ENCODE measurements at regions not wholly inside any gene's neighbourhood (a gene's known extent, or its start where the extent isn't known, plus 50 kb on each side); places are given as distances from the start of the nearest gene placed in this dataset.

DNA sequence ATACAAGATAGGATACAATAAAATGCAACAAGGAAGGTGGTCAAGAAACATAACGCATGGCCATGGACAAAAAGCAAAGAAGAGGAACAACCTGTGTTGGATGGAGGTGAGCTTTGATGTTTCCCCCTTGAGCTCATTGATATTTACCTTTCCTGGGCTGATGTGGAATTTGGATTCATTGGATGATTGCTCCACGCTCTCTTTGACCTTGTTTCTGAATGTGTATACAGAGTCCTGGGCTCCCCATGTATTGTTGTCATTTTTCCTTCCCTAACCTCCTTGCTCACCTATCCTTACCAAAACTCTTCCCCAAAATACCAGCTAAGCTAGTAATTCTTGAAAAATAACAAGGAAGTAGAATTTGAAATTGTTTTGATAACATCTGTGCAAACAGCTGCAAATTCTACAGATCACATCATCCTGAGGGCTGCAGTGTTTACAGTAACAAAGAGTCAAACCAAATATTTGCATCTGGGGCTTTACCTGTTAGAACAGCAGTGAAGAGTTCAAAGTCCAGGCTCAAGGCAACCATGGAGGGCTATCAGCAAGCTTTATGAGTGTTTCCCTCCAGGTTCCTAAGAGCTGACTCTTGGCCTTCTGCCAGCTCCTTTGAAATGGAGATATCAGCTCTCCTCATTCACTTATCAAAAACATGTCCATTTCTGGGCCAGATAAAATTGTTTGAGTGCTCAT lies 214.3 kb upstream of the MARCKS start:
- TF ChIP-seq JUND (IDR thresholded peaks at IDR 0.05; ENCODE audit: low read depth) = peak; percentile 85
- in situ Hi-C loops (cut with HindIII; ENCODE audit: low pct_unique_long_range_greater_than_20kb, low sequenced_read_pairs) = no loop called here

GRCh38 chr6:113643407-113643770 lies 213.8 kb upstream of the MARCKS start:
- in situ Hi-C loops (cut with HindIII; ENCODE audit: low pct_unique_long_range_greater_than_20kb, low sequenced_read_pairs) = no loop called here
- TF ChIP-seq JUND (IDR thresholded peaks at IDR 0.05; ENCODE audit: low read depth) = no peak
- no peak for DNase-seq (ENCODE audit: low read depth in 1 of 2, low spot score in 1 of 2)

More for the DNA sequence above, 214.3 kb upstream of the MARCKS start:
- DNase-seq (ENCODE audit: low read depth in 1 of 2, low spot score in 1 of 2) = peak in 1 of 2 experiments; percentile 77

GRCh38 chr6:113644861-113645575 lies 212.1 kb upstream of the MARCKS start:
- DNase-seq (ENCODE audit: low read depth in 1 of 2, low spot score in 1 of 2) = no peak
- in situ Hi-C loops (cut with HindIII; ENCODE audit: low pct_unique_long_range_greater_than_20kb, low sequenced_read_pairs) = no loop called here
- TF ChIP-seq JUND (IDR thresholded peaks at IDR 0.05; ENCODE audit: low read depth) = no peak

DNA sequence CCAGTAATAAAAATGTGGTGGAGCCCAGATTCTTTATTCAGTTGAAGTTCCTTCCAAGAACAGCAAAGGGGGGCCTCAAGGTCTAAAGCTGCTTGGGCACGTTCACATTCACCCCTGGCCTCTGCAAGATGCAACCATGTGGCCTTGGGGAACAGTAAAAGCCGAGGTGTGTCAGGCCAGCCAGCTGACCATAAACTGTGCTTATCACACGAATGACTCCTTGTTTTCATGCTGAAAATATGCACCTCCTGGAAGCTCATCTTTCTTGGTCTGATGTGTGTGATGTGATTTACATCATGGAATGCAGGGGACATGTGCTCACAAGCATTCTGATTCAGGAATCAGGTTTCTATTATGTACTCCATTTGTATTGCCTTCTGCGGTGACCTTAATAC lies 211.6 kb upstream of the MARCKS start:
- no peak for TF ChIP-seq JUND (IDR thresholded peaks at IDR 0.05; ENCODE audit: low read depth)
- no peak for DNase-seq (ENCODE audit: low read depth in 1 of 2, low spot score in 1 of 2)
- in situ Hi-C loops (cut with HindIII; ENCODE audit: low pct_unique_long_range_greater_than_20kb, low sequenced_read_pairs) = no loop called here

DNA sequence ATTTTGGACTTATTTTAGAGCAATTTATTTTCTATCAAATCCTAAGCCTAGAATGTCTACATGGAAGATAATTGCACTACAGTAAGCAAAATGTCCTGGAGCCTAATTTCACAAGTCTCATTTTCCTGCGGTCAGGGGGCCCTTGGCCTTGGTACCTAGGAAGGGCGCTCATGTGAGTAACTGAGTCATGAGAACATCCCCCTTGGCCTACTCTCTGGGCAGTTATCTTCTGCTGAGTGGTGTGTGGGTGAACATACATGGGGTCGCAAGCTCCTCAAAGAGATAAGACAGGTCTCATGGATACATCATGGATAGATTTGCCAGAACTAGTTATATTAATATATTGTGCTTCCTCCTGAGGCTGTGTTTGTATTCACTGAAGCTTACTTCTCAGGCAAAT lies 211.2 kb upstream of the MARCKS start:
- in situ Hi-C loops (cut with HindIII; ENCODE audit: low pct_unique_long_range_greater_than_20kb, low sequenced_read_pairs) = no loop called here
- DNase-seq (ENCODE audit: low read depth in 1 of 2, low spot score in 1 of 2) = no peak
- no peak for TF ChIP-seq JUND (IDR thresholded peaks at IDR 0.05; ENCODE audit: low read depth)

DNA sequence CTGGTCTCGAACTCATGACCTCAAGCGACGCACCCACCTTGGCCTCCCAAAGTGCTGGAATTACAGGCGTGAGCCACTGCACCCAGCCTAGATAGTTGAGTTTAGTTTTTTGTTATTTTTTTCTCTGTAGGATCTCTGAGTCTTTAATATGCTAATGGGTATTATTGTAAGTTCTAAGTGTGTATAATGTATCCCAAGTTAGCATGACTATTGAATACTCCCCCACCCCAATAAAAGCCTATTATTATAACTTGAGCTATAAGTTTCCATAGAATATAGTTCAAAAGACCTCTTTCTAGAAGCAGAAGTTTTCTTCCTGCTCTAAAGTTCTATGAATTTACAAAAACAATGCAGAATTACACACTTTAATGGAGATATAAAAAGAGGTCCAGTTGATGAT lies 210.4 kb upstream of the MARCKS start:
- DNase-seq (ENCODE audit: low read depth in 1 of 2, low spot score in 1 of 2) = no peak
- TF ChIP-seq JUND (IDR thresholded peaks at IDR 0.05; ENCODE audit: low read depth) = no peak
- in situ Hi-C loops (cut with HindIII; ENCODE audit: low pct_unique_long_range_greater_than_20kb, low sequenced_read_pairs) = no loop called here

DNA sequence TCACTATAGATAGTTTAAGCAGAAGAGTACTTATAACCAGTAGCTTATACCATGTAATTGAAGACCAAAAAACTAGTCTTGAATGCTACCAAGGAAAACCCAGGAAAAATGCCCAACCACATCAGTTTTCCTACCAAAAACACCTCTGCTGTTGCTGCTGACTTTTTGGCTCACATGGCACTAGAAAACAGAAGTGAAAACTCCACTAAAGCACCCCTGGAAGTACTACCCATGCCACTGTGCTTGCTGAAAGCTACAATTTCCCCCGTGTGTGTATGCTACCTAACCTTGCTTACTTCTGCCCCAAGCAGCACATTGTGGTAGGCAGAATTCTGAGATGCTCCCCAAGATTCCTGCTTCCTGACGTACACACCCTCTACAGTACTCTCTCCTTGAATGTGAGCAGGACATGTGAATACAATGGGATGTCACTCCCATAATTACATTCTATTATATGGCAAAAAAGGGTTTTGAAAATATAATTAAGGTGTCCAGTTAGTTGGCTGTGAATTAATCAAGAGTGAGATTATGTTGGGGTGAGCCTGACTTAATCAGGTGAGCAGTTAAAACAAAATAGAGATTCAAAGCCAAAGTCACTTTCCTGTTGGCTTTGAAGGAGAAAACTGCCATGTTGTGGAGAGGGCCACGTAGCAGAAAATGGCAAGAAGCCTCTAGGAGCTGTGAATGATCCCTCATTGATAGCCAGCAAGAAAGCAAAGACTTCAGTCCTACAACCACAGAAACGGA lies 209.8 kb upstream of the MARCKS start:
- DNase-seq (ENCODE audit: low read depth in 1 of 2, low spot score in 1 of 2) = no peak
- in situ Hi-C loops (cut with HindIII; ENCODE audit: low pct_unique_long_range_greater_than_20kb, low sequenced_read_pairs) = no loop called here

GRCh38 chr6:113648698-113649097 lies 208.4 kb upstream of the MARCKS start:
- in situ Hi-C loops (cut with HindIII; ENCODE audit: low pct_unique_long_range_greater_than_20kb, low sequenced_read_pairs) = no loop called here
- no peak for TF ChIP-seq JUND (IDR thresholded peaks at IDR 0.05; ENCODE audit: low read depth)
- no peak for DNase-seq (ENCODE audit: low read depth in 1 of 2, low spot score in 1 of 2)

More for the DNA sequence above, 209.8 kb upstream of the MARCKS start:
- no peak for TF ChIP-seq JUND (IDR thresholded peaks at IDR 0.05; ENCODE audit: low read depth)

- peak in 1 of 2 experiments; percentile 50 for DNase-seq (ENCODE audit: low read depth in 1 of 2, low spot score in 1 of 2)
- in situ Hi-C loops (cut with HindIII; ENCODE audit: low pct_unique_long_range_greater_than_20kb, low sequenced_read_pairs) = no loop called here
- TF ChIP-seq JUND (IDR thresholded peaks at IDR 0.05; ENCODE audit: low read depth) = no peak
Measured at GRCh38 chr6:113649276-113649675, 207.9 kb upstream of the MARCKS start.

DNA sequence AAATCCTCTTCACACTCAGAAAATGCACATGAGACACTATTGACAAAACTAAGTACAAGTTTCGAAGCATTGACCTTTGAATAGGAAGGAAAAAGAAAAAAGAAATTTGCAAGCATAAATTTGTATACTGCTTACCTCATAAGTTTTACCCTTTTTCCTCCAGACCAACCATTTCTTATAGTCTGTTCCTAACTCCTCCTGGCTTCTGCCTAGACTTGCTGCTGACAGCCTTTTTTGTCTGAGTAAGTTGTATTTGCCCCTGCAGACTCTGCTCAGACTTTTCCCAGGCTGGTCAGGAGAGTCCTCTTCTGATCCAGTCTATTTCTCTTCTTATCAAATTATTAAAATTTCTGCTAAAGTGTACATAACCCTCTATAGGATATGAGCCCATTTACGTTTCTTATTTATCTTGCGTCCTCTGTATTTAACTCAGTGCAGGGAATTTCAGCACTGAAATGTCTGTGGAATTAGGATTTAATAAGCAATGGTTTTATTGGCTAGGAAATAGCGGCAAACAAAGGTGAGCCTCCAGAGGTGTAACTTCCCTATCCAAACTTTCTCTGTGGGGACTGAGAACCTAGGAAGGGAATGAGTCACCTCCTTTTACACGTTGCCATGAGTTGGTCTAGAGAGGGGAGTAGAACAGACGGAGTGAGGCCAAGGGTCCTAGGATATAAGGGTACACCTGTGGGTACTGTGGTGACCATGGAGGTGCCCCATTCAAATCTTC lies 207.1 kb upstream of the MARCKS start:
- DNase-seq (ENCODE audit: low read depth in 1 of 2, low spot score in 1 of 2) = no peak
- in situ Hi-C loops (cut with HindIII; ENCODE audit: low pct_unique_long_range_greater_than_20kb, low sequenced_read_pairs) = no loop called here
- TF ChIP-seq JUND (IDR thresholded peaks at IDR 0.05; ENCODE audit: low read depth) = no peak

DNA sequence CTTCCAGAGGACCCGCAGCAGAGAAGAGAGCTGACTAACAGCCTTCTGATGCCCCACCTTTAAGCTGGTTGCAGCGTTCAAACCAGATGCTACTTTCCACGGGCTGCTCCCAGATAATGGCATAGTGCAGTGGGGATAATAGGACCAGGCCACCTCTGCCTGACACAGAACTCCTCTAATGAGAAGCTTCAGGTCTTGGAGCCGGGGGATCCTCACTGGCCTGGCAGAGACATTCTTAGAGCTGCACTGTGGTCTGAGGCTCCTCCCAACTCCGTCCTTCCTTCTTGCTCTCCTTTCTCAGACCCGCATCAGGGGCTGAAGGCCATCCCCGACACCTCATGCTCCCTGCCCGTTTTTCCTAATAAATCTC lies 206.6 kb upstream of the MARCKS start:
- no peak for DNase-seq (ENCODE audit: low read depth in 1 of 2, low spot score in 1 of 2)
- in situ Hi-C loops (cut with HindIII; ENCODE audit: low pct_unique_long_range_greater_than_20kb, low sequenced_read_pairs) = no loop called here
- TF ChIP-seq JUND (IDR thresholded peaks at IDR 0.05; ENCODE audit: low read depth) = no peak

GRCh38 chr6:113651120-113651519 lies 206.0 kb upstream of the MARCKS start:
- DNase-seq (ENCODE audit: low read depth in 1 of 2, low spot score in 1 of 2) = no peak
- in situ Hi-C loops (cut with HindIII; ENCODE audit: low pct_unique_long_range_greater_than_20kb, low sequenced_read_pairs) = no loop called here
- no peak for TF ChIP-seq JUND (IDR thresholded peaks at IDR 0.05; ENCODE audit: low read depth)
